K562 (cell line): ENCODE measurements at regions not wholly inside any gene's neighbourhood (a gene's known extent, or its start where the extent isn't known, plus 50 kb on each side); places are given as distances from the start of the nearest gene placed in this dataset.

Source experiments
- ATAC-seq: fragments of 200-7000 bp; cut with Tn5 transposase; 3 replicates; pipeline ENCODE4 v1.9.1; 2020; ENCODE audit warnings: moderate library complexity
- BruUV-seq: library from RNA; stranded (reverse); fragments of 400-500 nt; replicated peaks from 2 replicates; lab custom pipeline; 2021; lab: Mats Ljungman, UMichigan
- CTCF ChIA-PET: fragments of 300-600 bp; formaldehyde crosslinking; extraction: SDS; loops from one replicate; lab custom pipeline; 2021; ENCODE audit warnings: low intra/inter-chr PET ratio; lab: Yijun Ruan, JAX
- POLR2A ChIA-PET: fragments of 300-600, 350-650 bp; sonication (Branson Sonifier 250); formaldehyde crosslinking; extraction: SDS; loops from one replicate; lab custom pipeline; 2021; ENCODE audit warnings: antibody characterized with exemption, inconsistent platforms; lab: Yijun Ruan, JAX
- DNase-seq, 4 experiments: peaks; one replicate each; pipeline versions ENCODE4 v3.0.0 to v3.0.0-alpha.2; 2011 to 2018; ENCODE audit warnings: low spot score in 3 of 4, mixed read lengths in 3 of 4; ENCODE audit errors: extremely low read depth in 1 of 4
- FAIRE-seq: peaks from 2 replicates; lab custom pipeline; 2011; peaks lifted over from hg19 to GRCh38; lab: Jason Lieb, UNC
- H2AFZ ChIP-seq: 2 replicates; pipeline ENCODE4 v1.6.0; 2011; ENCODE audit warnings: low read depth, low read length, control low read depth, inconsistent platforms
- H3K27ac ChIP-seq: fragments of 200-600 bp; 3 replicates; pipeline ENCODE4 v1.8.0; 2011; ENCODE audit warnings: low read depth, mild to moderate bottlenecking, control low read depth, inconsistent platforms, low read length, moderate library complexity, mixed read lengths; ENCODE audit errors: extremely low read depth
- H3K27me3 ChIP-seq, 2 experiments: fragments of 300-600 bp in 1 of 2; 2 replicates in 1 of 2; 3 replicates in 1 of 2; pipeline versions ENCODE4 v1.6.0 to v1.8.0; 2011; ENCODE audit warnings: inconsistent platforms in 2 of 2, low read length in 2 of 2, mild to moderate bottlenecking in 1 of 2, mixed read lengths in 1 of 2, moderate library complexity in 1 of 2; ENCODE audit not compliant: control insufficient read depth in 2 of 2, insufficient read depth in 2 of 2
- H3K36me3 ChIP-seq: fragments of 300-600 bp; 3 replicates; pipeline ENCODE4 v1.8.0; 2011; ENCODE audit warnings: mild to moderate bottlenecking, low read length, inconsistent platforms; ENCODE audit not compliant: control insufficient read depth, insufficient read depth
- H3K4me1 ChIP-seq, 2 experiments: fragments of 200-600 bp in 1 of 2; replicated peaks in 1 of 2; 2 replicates in 1 of 2; 3 replicates in 1 of 2; pipeline versions ENCODE4 v1.5.1 to v1.8.0; 2011; ENCODE audit warnings: inconsistent platforms in 2 of 2, low read length in 2 of 2, mild to moderate bottlenecking in 1 of 2, mixed read lengths in 1 of 2, moderate library complexity in 1 of 2; ENCODE audit not compliant: control insufficient read depth in 2 of 2, insufficient read depth in 2 of 2
- H3K4me2 ChIP-seq: 2 replicates; pipeline ENCODE4 v1.6.1; 2011; ENCODE audit warnings: low read length, control low read depth, inconsistent platforms, mixed read lengths; ENCODE audit not compliant: insufficient read depth
- H3K4me3 ChIP-seq: fragments of 200-600 bp; sonication (generic), shearing (Covaris generic); 2 replicates; pipeline ENCODE4 v1.5.1; 2016; ENCODE audit warnings: control low read depth, inconsistent platforms
- H3K79me2 ChIP-seq: fragments of 200-600 bp; 3 replicates; pipeline ENCODE4 v1.8.0; 2011; ENCODE audit warnings: low read length, inconsistent platforms; ENCODE audit not compliant: control insufficient read depth, insufficient read depth
- H3K9ac ChIP-seq, 2 experiments: 2 replicates each; pipeline versions ENCODE4 v1.6.0 to v1.6.1; 2011; ENCODE audit warnings: low read depth in 2 of 2, low read length in 2 of 2, control low read depth in 1 of 2, inconsistent platforms in 1 of 2, mild to moderate bottlenecking in 1 of 2, mixed read lengths in 1 of 2; ENCODE audit not compliant: insufficient read depth in 1 of 2
- H3K9me1 ChIP-seq: one replicate; pipeline ENCODE4 v1.6.0; 2011; ENCODE audit warnings: inconsistent platforms, mild to moderate bottlenecking, low read length, moderate library complexity; ENCODE audit not compliant: control insufficient read depth, insufficient read depth
- H3K9me3 ChIP-seq: replicated peaks from 2 replicates; pipeline ENCODE4 v1.5.1; 2011; ENCODE audit warnings: low read depth, low read length, inconsistent platforms; ENCODE audit not compliant: control insufficient read depth, insufficient read depth
- H4K20me1 ChIP-seq: replicated peaks from 2 replicates; pipeline ENCODE4 v1.6.1; 2011; ENCODE audit warnings: low read length, inconsistent platforms, mixed read lengths; ENCODE audit not compliant: control insufficient read depth, insufficient read depth
- CEBPB ChIP-seq: fragments of 450-650 bp; IDR thresholded peaks from 2 replicates; pipeline ENCODE4 v1.6.1; 2016; ENCODE audit warnings: missing genetic modification characterization, missing compliant biosample characterization
- FOXK2 ChIP-seq, 2 experiments: fragments of 450-650 bp; IDR thresholded peaks in 1 of 2; conservative IDR thresholded peaks in 1 of 2; 2 replicates each; pipeline ENCODE4 v1.6.1; 2016; ENCODE audit warnings: low read depth in 2 of 2, mild to moderate bottlenecking in 1 of 2
- IRF1 ChIP-seq: sonication (generic); formaldehyde crosslinking; IDR thresholded peaks from 2 replicates; pipeline ENCODE4 v1.8.0; 2022; ENCODE audit warnings: missing genetic modification reagents, mild to moderate bottlenecking, borderline replicate concordance
- POLR2AphosphoS2 ChIP-seq: IDR thresholded peaks from 2 replicates; pipeline ENCODE4 v1.6.1; 2012; ENCODE audit warnings: low read length, improper control_type of control experiment
- ZNF77 ChIP-seq: fragments of 250-450 bp; sonication (Bioruptor Pico); IDR thresholded peaks from 2 replicates; pipeline ENCODE4 v1.5.0; 2020
- whole genome bisulfite sequencing: fragments of 100-300 bp; shearing (Covaris generic); methylation state at CpG from one replicate; pipeline ENCODE4 v1.1.6; 2016; ENCODE audit warnings: low coverage, mixed read lengths; ENCODE audit not compliant: insufficient coverage; ENCODE audit errors: missing lambda C conversion rate; 5-methylcytosine and 5-hydroxymethylcytosine counted together
- in situ Hi-C: fragments of 300-500 bp; cut with MboI; formaldehyde crosslinking; loops from 4 replicates; pipeline ENCODE4 v1.15.0; 2018; ENCODE audit warnings: inconsistent platforms, mixed read lengths
- intact Hi-C: fragments of 100-400 bp; cut with micrococcal nuclease; formaldehyde crosslinking; loops from 2 replicates; pipeline ENCODE4 v1.14.2; 2022

DNA sequence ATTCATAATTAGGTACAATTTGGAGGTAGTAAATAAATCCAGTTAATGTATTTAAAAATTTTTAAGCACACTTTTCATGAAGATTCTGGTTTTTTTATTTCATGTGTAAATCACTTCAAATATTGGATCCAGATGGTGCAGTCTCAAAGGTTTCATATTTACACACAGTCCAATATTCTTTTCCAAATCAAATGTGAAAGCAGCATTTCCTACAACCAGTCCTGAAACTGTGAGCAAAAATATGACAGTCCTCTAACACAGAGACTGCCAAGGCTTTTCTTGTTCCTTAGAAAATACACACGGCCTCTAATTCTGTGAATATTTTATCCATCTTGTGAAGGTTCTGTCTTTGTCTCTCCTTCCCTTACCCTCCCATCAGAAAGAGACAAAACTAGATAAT is 645.9 kb downstream of the ARL4A start (continued):
- TF ChIP-seq FOXK2 (conservative IDR thresholded peaks at IDR 0.05 in 1 of 2, IDR thresholded peaks at IDR 0.05 in 1 of 2; ENCODE audit: low read depth in 2 of 2) (no peak), IRF1 (CRISPR knock-in tag) (no peak), ZNF77 (CRISPR knock-in tag) (no peak)

DNA sequence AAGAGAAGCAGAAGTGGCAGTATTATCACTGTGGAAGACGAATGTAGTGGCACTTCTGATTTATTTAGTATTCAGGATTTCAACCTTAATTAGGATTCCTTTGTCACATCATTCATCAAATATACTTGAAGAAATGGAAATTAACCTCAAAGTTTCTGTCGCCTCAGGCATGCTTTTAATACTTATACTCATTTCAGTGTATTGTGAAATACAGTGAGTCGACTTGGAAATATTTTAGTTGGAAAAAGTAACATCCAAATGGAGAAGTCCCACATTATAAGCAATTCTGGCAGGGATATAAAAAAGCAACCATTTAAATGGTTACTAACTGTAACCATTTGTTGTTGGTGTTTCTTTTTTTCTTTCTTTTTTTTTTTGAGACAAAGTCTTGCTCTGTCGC is 648.8 kb downstream of the ARL4A start:
- no peak overlapping the region for H3K9ac ChIP-seq
- WGBS = 0% methylated on average over 4 of the region's 4 CpGs
- no peak overlapping the region for H3K4me2 ChIP-seq
- ChIA-PET POLR2A (no interaction called here), CTCF (no interaction called here)
- H4K20me1 ChIP-seq = no peaks in the 10 kb centered on the region
- in situ Hi-C loops = no loop called here
- H2AFZ ChIP-seq = no peak overlapping the region
- DNase-seq (no peak), ATAC-seq (no peak), FAIRE-seq (no peak)
- TF ChIP-seq CEBPB (tag) (0 out of 2 replicates have a peak, but pooled peaks have one; percentile 22), POLR2AphosphoS2 (no peak)
- H3K4me3 ChIP-seq = no peak overlapping the region
- no peaks in the 10 kb centered on the region for H3K9me1 ChIP-seq
- H3K36me3 ChIP-seq = no peaks in the 10 kb centered on the region
- H3K9me3 ChIP-seq = no peaks in the 10 kb centered on the region; the same call in 1 of the 2 replicates
- no TSS peak for BruUV-seq
- H3K27ac ChIP-seq = no peak overlapping the region
- no peaks in the 10 kb centered on the region for H3K27me3 ChIP-seq
- H3K4me1 ChIP-seq = no peaks in the 10 kb centered on the region
- intact Hi-C loops = no loop called here
- H3K79me2 ChIP-seq = no peaks in the 10 kb centered on the region
